ENCODE measurements at regions not wholly inside any gene's neighbourhood (a gene's known extent, or its start where the extent isn't known, plus 50 kb on each side); places are given as distances from the start of the nearest gene placed in this dataset.

GRCh38 chr18:34370704-34371395 lies 146.1 kb upstream of the NOL4 start:
- TF ChIP-seq CTCF (IDR thresholded peaks at IDR 0.05; ENCODE audit: control insufficient read depth, extremely low read depth, insufficient read depth): no peak
- DNase-seq (ENCODE audit: low read depth): no peak
- H3K4me3 ChIP-seq (ENCODE audit: low read depth, low read length): no peak overlapping the region

GRCh38 chr18:34380326-34380725 lies 155.6 kb upstream of the NOL4 start:
- TF ChIP-seq CTCF (IDR thresholded peaks at IDR 0.05; ENCODE audit: control insufficient read depth, extremely low read depth, insufficient read depth): no peak
- H3K4me3 ChIP-seq (ENCODE audit: low read depth, low read length): no peak overlapping the region
- DNase-seq (ENCODE audit: low read depth): no peak

- H3K4me3 ChIP-seq (ENCODE audit: low read depth, low read length): no peak overlapping the region
- DNase-seq (ENCODE audit: low read depth): no peak
- TF ChIP-seq CTCF (IDR thresholded peaks at IDR 0.05; ENCODE audit: control insufficient read depth, extremely low read depth, insufficient read depth): no peak
Measured at GRCh38 chr18:34385311-34385710, 160.6 kb upstream of the NOL4 start.

- no peak overlapping the region for H3K4me3 ChIP-seq (ENCODE audit: low read depth, low read length)
- TF ChIP-seq CTCF (IDR thresholded peaks at IDR 0.05; ENCODE audit: control insufficient read depth, extremely low read depth, insufficient read depth): no peak
- DNase-seq (ENCODE audit: low read depth): no peak
Measured at GRCh38 chr18:34386803-34387202, 162.1 kb upstream of the NOL4 start.

- TF ChIP-seq CTCF (IDR thresholded peaks at IDR 0.05; ENCODE audit: control insufficient read depth, extremely low read depth, insufficient read depth): no peak
- DNase-seq (ENCODE audit: low read depth): no peak
- H3K4me3 ChIP-seq (ENCODE audit: low read depth, low read length): no peak overlapping the region
Measured at GRCh38 chr18:34397286-34397896, 172.7 kb upstream of the NOL4 start.

- no peak overlapping the region for H3K4me3 ChIP-seq (ENCODE audit: low read depth, low read length)
- no peak for DNase-seq (ENCODE audit: low read depth)
- TF ChIP-seq CTCF (IDR thresholded peaks at IDR 0.05; ENCODE audit: control insufficient read depth, extremely low read depth, insufficient read depth): no peak
Measured at GRCh38 chr18:34399892-34400291, 175.2 kb upstream of the NOL4 start.

GRCh38 chr18:34400834-34401233 lies 176.1 kb upstream of the NOL4 start:
- TF ChIP-seq CTCF (IDR thresholded peaks at IDR 0.05; ENCODE audit: control insufficient read depth, extremely low read depth, insufficient read depth): no peak
- no peak for DNase-seq (ENCODE audit: low read depth)
- H3K4me3 ChIP-seq (ENCODE audit: low read depth, low read length): no peak overlapping the region

Data from LNCaP clone FGC (cell line).